ENCODE measurements at regions not wholly inside any gene's neighbourhood (a gene's known extent, or its start where the extent isn't known, plus 50 kb on each side); places are given as distances from the start of the nearest gene placed in this dataset.

GRCh38 chr2:11096591-11096990 is 58.7 kb upstream of the SLC66A3 start:
- no peak for TF ChIP-seq BACH2 (CRISPR knock-in tag; IDR thresholded peaks at IDR 0.05; ENCODE audit: borderline replicate concordance)
- no peak for TF ChIP-seq ZNF565 (CRISPR knock-in tag; conservative IDR thresholded peaks at IDR 0.05; ENCODE audit: low read depth)
- TF ChIP-seq ZC3H10 (CRISPR knock-in tag; IDR thresholded peaks at IDR 0.05), result no peak
- TF ChIP-seq, protein P1, sequence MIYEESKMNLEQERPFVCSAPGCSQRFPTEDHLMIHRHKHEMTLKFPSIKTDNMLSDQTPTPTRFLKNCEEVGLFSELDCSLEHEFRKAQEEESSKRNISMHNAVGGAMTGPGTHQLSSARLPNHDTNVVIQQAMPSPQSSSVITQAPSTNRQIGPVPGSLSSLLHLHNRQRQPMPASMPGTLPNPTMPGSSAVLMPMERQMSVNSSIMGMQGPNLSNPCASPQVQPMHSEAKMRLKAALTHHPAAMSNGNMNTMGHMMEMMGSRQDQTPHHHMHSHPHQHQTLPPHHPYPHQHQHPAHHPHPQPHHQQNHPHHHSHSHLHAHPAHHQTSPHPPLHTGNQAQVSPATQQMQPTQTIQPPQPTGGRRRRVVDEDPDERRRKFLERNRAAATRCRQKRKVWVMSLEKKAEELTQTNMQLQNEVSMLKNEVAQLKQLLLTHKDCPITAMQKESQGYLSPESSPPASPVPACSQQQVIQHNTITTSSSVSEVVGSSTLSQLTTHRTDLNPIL (CRISPR knock-in tag; IDR thresholded peaks at IDR 0.05; ENCODE audit: low read depth), result no peak
- TF ChIP-seq, protein P2, sequence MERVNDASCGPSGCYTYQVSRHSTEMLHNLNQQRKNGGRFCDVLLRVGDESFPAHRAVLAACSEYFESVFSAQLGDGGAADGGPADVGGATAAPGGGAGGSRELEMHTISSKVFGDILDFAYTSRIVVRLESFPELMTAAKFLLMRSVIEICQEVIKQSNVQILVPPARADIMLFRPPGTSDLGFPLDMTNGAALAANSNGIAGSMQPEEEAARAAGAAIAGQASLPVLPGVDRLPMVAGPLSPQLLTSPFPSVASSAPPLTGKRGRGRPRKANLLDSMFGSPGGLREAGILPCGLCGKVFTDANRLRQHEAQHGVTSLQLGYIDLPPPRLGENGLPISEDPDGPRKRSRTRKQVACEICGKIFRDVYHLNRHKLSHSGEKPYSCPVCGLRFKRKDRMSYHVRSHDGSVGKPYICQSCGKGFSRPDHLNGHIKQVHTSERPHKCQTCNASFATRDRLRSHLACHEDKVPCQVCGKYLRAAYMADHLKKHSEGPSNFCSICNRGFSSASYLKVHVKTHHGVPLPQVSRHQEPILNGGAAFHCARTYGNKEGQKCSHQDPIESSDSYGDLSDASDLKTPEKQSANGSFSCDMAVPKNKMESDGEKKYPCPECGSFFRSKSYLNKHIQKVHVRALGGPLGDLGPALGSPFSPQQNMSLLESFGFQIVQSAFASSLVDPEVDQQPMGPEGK (CRISPR knock-in tag; IDR thresholded peaks at IDR 0.05; ENCODE audit: borderline replicate concordance), result no peak
- no peak for TF ChIP-seq ZFP30 (CRISPR knock-in tag; IDR thresholded peaks at IDR 0.05)
- TF ChIP-seq, protein P3, sequence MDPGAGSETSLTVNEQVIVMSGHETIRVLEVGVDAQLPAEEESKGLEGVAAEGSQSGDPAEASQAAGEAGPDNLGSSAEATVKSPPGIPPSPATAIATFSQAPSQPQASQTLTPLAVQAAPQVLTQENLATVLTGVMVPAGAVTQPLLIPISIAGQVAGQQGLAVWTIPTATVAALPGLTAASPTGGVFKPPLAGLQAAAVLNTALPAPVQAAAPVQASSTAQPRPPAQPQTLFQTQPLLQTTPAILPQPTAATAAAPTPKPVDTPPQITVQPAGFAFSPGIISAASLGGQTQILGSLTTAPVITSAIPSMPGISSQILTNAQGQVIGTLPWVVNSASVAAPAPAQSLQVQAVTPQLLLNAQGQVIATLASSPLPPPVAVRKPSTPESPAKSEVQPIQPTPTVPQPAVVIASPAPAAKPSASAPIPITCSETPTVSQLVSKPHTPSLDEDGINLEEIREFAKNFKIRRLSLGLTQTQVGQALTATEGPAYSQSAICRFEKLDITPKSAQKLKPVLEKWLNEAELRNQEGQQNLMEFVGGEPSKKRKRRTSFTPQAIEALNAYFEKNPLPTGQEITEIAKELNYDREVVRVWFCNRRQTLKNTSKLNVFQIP (CRISPR knock-in tag; IDR thresholded peaks at IDR 0.05; ENCODE audit: borderline replicate concordance, low read depth), result no peak
- no peak for TF ChIP-seq ZFP3 (CRISPR knock-in tag; IDR thresholded peaks at IDR 0.05)
- TF ChIP-seq PPARA (CRISPR knock-in tag; IDR thresholded peaks at IDR 0.05; ENCODE audit: borderline replicate concordance), result no peak
- TF ChIP-seq ISL1 (CRISPR knock-in tag; IDR thresholded peaks at IDR 0.05), result no peak

Data from SK-N-SH treated with all-trans-retinoic acid at 6 μM for 48 hours (cell line).